A673 (cell line): ENCODE measurements at regions not wholly inside any gene's neighbourhood (a gene's known extent, or its start where the extent isn't known, plus 50 kb on each side); places are given as distances from the start of the nearest gene placed in this dataset.

ENCODE experiments used
- CTCF ChIP-seq: fragments of 300-800, 200-600 bp; sonication (generic); conservative IDR thresholded peaks from 2 replicates; pipeline ENCODE4 v1.5.1; 2017; ENCODE audit warnings: low read depth, mild to moderate bottlenecking, antibody characterized with exemption, low read length, moderate library complexity, mixed read lengths
- EZH2 ChIP-seq: fragments of 200-600 bp; sonication (generic); IDR thresholded peaks from 2 replicates; pipeline ENCODE4 v1.6.1; 2017; ENCODE audit warnings: borderline replicate concordance, low read depth, mild to moderate bottlenecking, mixed read lengths, antibody characterized with exemption, low read length; ENCODE audit not compliant: poor library complexity, severe bottlenecking

DNA sequence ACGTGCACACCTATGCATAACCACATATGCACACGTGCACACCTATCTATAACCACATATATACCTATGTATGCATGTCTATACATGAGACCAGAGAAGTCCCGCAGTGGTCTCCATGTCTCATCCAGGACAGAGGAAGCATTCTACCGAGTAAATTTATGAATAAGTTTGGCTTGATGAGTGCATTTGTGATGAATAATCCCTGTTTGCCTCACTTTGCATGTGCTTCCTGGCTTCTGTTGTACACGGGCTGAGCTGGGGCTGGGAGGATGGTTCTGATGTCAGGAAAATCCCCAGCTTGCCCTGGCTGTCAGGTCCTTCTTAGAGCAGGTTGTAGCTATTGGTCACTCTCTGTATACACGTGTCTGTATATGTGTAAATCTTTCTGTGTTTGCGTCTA is 157.6 kb upstream of the RPS6KA2 start:
- no peak for TF ChIP-seq CTCF
- TF ChIP-seq EZH2, result no peak
